BE2C (cell line): ENCODE measurements at regions not wholly inside any gene's neighbourhood (a gene's known extent, or its start where the extent isn't known, plus 50 kb on each side); places are given as distances from the start of the nearest gene placed in this dataset.
"Not testable (repeated sequence)": the region's sequence is repeated elsewhere in the genome, so short reads cannot be mapped to it uniquely, and the experiment has no call there.

Source experiments
- DNase-seq: peaks from one replicate; pipeline ENCODE4 v3.0.0-alpha.2; 2020
- H3K27me3 ChIP-seq: fragments of 250-450 bp; sonication (Bioruptor Pico); 2 replicates; pipeline ENCODE4 v1.5.1; 2020; ENCODE audit warnings: mild to moderate bottlenecking
- H3K36me3 ChIP-seq: fragments of 250-450 bp; sonication (Bioruptor Pico); 2 replicates; pipeline ENCODE4 v1.5.1; 2020; ENCODE audit warnings: mild to moderate bottlenecking
- H3K4me1 ChIP-seq: fragments of 250-450 bp; sonication (Bioruptor Pico); 2 replicates; pipeline ENCODE4 v1.5.1; 2020
- H3K4me3 ChIP-seq: 2 replicates; pipeline ENCODE4 v1.5.1; 2011; ENCODE audit warnings: low read depth, low read length
- H3K9me3 ChIP-seq: fragments of 250-450 bp; sonication (Bioruptor Pico); 2 replicates; pipeline ENCODE4 v1.5.1; 2020
- TF ChIP-seq, protein P1 (sequence below): IDR thresholded peaks from 2 replicates; pipeline ENCODE4 v1.5.1; 2012; ENCODE audit warnings: mild to moderate bottlenecking, low read depth, low read length

DNA sequence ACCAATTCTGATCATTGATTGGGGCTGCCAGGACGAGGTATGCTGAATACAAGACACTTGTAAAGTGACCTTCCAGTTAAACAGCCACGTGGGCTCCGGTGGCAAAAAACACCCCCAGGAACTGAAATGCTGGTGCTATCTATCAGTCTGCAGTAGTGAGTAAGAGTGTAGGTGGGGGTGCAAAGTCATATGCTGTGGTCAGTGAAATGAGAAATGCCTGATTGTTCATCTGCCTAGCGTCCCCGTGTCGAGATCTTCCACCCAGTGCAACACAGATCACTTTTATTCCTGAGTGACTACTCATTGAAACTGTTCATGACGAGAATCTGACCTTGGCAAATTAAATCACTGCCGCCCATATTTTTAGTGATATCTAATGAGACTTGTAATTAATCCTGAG lies 806.5 kb upstream of the GOT2 start:
- Histone ChIP-seq H3K36me3 (no peaks in the 10 kb centered on the region), H3K27me3 (no peaks in the 10 kb centered on the region), H3K9me3 (no peaks in the 10 kb centered on the region), H3K4me3 (no peak overlapping the region), H3K4me1 (no peaks in the 10 kb centered on the region)
- no peak for DNase-seq
- TF ChIP-seq, protein P1, sequence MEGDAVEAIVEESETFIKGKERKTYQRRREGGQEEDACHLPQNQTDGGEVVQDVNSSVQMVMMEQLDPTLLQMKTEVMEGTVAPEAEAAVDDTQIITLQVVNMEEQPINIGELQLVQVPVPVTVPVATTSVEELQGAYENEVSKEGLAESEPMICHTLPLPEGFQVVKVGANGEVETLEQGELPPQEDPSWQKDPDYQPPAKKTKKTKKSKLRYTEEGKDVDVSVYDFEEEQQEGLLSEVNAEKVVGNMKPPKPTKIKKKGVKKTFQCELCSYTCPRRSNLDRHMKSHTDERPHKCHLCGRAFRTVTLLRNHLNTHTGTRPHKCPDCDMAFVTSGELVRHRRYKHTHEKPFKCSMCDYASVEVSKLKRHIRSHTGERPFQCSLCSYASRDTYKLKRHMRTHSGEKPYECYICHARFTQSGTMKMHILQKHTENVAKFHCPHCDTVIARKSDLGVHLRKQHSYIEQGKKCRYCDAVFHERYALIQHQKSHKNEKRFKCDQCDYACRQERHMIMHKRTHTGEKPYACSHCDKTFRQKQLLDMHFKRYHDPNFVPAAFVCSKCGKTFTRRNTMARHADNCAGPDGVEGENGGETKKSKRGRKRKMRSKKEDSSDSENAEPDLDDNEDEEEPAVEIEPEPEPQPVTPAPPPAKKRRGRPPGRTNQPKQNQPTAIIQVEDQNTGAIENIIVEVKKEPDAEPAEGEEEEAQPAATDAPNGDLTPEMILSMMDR, result no peak

DNA sequence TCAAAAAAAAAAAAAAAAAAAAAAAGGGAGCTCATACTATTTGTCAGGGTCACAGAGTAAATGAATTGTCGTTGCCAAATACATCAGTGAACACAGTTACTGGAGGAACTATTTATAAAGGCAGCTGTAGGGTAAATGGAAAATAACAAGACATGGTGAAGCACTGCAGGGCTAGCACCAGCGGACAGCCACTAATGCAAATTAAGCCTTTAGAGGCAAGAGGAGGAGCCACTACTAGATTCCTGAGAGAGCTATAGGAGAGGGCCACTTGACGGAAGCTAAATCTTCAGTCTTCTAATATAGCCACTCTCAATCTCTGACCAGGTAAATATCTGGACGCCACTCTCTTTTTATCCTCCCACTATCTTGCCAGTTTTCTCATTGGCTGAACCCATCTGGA lies 801.2 kb upstream of the GOT2 start:
- H3K4me1 ChIP-seq, result no peaks in the 10 kb centered on the region
- TF ChIP-seq, protein P1, result no peak
- no peak for DNase-seq
- no peaks in the 10 kb centered on the region for H3K9me3 ChIP-seq
- no peak overlapping the region for H3K4me3 ChIP-seq
- H3K27me3 ChIP-seq, result no peaks in the 10 kb centered on the region
- H3K36me3 ChIP-seq, result no peaks in the 10 kb centered on the region

DNA sequence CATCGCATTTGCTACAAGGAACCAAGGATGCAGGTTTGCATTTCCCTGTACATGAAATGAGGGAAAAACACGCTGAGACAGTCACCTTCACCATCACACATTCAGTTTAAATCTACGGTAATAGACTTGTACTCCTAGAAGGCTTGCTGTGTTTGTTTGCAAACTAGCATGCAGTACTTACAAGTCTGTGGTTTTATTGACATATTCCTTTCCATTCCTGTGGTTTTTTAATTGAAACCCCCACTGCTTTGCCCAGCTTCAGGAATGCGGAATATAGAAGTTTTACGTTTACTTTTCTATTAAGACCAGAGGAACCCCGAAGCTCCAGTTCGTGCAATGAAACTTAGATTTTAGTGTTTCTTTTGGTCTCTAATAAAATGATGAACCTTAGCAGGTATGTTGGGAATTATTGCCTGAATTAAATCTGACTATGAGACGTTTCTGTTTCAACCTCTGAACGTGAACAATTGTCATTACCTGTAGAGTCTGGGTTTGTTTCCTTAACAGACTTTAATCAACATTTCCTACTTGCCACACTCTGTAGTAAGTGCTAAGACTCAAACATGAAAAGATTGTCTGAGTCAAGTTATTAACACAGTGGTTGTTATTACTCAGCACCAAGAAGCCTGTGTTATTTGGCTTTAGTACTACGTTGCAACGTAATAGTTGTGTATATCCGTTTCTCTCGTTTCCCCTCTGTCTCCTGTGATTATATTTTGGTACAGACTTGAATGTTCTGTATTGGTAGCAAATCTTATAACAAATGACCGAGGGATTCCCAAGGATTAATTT lies 793.3 kb upstream of the GOT2 start:
- TF ChIP-seq, protein P1, result no peak
- Histone ChIP-seq H3K4me1 (no peaks in the 10 kb centered on the region), H3K27me3 (no peaks in the 10 kb centered on the region), H3K4me3 (no peak overlapping the region), H3K36me3 (no peaks in the 10 kb centered on the region), H3K9me3 (no peaks in the 10 kb centered on the region)
- DNase-seq, result no peak

DNA sequence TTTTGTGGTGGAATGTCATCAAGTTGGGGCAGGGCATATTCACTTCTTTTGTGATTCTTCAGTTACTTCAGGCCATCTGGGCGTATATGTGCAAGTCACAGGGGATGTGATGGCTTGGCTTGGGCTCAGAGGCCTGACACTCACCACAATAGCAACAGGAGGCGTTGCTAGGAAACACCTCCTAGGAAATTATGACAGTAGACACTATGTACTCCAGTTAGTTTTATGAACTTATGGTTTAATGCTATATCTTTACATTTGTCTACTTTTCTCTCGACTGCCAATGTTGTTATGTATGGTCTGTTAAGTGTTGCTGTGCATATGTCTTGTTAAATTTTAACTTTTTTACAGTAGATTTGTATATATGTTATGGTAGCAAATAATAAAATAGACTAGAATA lies 788.7 kb upstream of the GOT2 start:
- TF ChIP-seq, protein P1, result no peak
- no peak for DNase-seq
- Histone ChIP-seq H3K27me3 (no peaks in the 10 kb centered on the region), H3K36me3 (no peaks in the 10 kb centered on the region), H3K4me1 (no peaks in the 10 kb centered on the region), H3K4me3 (no peak overlapping the region), H3K9me3 (no peaks in the 10 kb centered on the region)

DNA sequence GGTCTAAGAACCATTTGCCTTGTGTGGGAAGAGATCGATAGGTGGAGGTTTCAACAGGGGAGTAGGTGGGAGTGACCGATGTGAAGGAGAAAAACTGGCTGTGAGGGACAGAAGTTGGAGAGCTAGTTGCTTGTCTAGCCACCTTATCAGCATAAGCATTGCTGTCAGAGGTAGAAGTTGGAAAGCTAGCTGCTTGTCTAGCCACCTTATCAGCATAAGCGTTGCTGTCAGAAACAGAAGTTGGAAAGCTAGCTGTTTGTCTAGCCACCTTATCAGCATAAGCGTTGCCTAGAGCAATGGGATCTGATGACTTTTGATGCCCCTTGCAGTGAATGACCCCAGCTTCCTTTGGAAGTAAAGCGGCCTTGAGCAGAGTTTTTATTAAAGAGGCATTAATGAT lies 784.6 kb upstream of the GOT2 start:
- not testable (repeated sequence) for H3K4me3 ChIP-seq, H3K36me3 ChIP-seq, H3K4me1 ChIP-seq, H3K27me3 ChIP-seq, DNase-seq, H3K9me3 ChIP-seq

DNA sequence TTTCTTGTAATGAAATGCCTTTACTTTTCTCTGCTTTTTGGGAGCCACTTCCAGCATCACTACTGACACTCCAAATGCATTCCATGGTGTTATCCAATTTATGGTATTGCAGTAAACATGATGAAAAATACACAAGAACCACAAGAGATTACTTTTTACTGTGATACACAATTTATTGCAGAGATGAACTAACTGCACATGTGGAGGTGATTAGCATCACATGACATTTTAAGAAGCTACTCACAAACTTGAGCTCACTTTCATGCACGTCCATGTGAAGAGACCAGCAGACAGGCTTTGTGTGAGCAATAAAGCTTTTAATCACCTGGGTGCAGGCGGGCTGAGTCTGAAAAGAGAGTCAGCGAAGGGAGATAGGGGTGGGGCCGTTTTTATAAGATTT lies 780.5 kb upstream of the GOT2 start:
- Histone ChIP-seq H3K4me1 (no peaks in the 10 kb centered on the region), H3K27me3 (no peaks in the 10 kb centered on the region), H3K36me3 (no peaks in the 10 kb centered on the region), H3K4me3 (no peak overlapping the region), H3K9me3 (no peaks in the 10 kb centered on the region)
- TF ChIP-seq, protein P1, result no peak
- DNase-seq, result no peak
